Tibial artery (tissue), 4 donors: ENCODE measurements at regions not wholly inside any gene's neighbourhood (a gene's known extent, or its start where the extent isn't known, plus 50 kb on each side); places are given as distances from the start of the nearest gene placed in this dataset.

Experiments
- DNase-seq, 2 donors: peaks; one replicate each; pipeline ENCODE4 v3.0.0-alpha.2; 2019
- H3K27ac ChIP-seq, 2 donors: fragments of 200-600 bp; sonication (generic) in 1 of 2; 1 replicate in 1 of 2; 2 replicates in 1 of 2; pipeline ENCODE4 v1.5.1; 2018 to 2019; ENCODE audit warnings: mild to moderate bottlenecking in 1 of 2
- H3K27me3 ChIP-seq, 2 donors: fragments of 200-600 bp; sonication (generic) in 1 of 2; one replicate each; pipeline versions ENCODE4 v1.5.1 to v1.6.0; 2016 to 2019
- H3K36me3 ChIP-seq, 3 donors: fragments of 200-600 bp; sonication (generic) in 2 of 3; one replicate each; pipeline ENCODE4 v1.5.1; 2016 to 2019; ENCODE audit warnings: mild to moderate bottlenecking in 2 of 3
- H3K4me1 ChIP-seq, 4 donors: fragments of 200-600 bp; sonication (generic) in 2 of 4; 1 replicate in 3 of 4; 2 replicates in 1 of 4; pipeline ENCODE4 v1.5.1; 2016 to 2019
- H3K4me3 ChIP-seq, 2 donors: fragments of 200-600 bp; sonication (generic) in 1 of 2; 1 replicate in 1 of 2; 2 replicates in 1 of 2; pipeline ENCODE4 v1.5.1; 2018 to 2019; ENCODE audit warnings: mild to moderate bottlenecking in 2 of 2
- H3K9me3 ChIP-seq, 3 donors: fragments of 200-600 bp; sonication (generic) in 1 of 3; one replicate each; pipeline ENCODE4 v1.5.1; 2016 to 2019
- intact Hi-C: fragments of 100-400 bp; cut with DNase I; formaldehyde crosslinking; loops from one replicate; pipeline ENCODE4 v1.15.0; 2023; ENCODE audit warnings: low total_unique reads
- TF ChIP-seq, protein P1 (sequence below), 2 experiments: fragments of 200-600 bp in 1 of 2; fragments of 450-650 bp in 1 of 2; IDR thresholded peaks; one replicate each; pipeline ENCODE4 v1.5.1; 2017 to 2019; ENCODE audit warnings: antibody characterized with exemption in 2 of 2, mild to moderate bottlenecking in 1 of 2, moderate library complexity in 1 of 2

- Histone ChIP-seq H3K9me3 (no peaks in the 10 kb centered on the region), H3K4me3 (no peak overlapping the region), H3K27me3 (no peaks in the 10 kb centered on the region), H3K36me3 (no peaks in the 10 kb centered on the region), H3K27ac (no peak overlapping the region), H3K4me1 (no peaks in the 10 kb centered on the region)
- intact Hi-C loops = no loop called here
- DNase-seq = no peak
- TF ChIP-seq, protein P1, sequence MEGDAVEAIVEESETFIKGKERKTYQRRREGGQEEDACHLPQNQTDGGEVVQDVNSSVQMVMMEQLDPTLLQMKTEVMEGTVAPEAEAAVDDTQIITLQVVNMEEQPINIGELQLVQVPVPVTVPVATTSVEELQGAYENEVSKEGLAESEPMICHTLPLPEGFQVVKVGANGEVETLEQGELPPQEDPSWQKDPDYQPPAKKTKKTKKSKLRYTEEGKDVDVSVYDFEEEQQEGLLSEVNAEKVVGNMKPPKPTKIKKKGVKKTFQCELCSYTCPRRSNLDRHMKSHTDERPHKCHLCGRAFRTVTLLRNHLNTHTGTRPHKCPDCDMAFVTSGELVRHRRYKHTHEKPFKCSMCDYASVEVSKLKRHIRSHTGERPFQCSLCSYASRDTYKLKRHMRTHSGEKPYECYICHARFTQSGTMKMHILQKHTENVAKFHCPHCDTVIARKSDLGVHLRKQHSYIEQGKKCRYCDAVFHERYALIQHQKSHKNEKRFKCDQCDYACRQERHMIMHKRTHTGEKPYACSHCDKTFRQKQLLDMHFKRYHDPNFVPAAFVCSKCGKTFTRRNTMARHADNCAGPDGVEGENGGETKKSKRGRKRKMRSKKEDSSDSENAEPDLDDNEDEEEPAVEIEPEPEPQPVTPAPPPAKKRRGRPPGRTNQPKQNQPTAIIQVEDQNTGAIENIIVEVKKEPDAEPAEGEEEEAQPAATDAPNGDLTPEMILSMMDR (IDR thresholded peaks at IDR 0.05) = no peak
These were observed 88.4 kb upstream of the AFF2 start for GRCh38 chrX:148412006-148412405.

- TF ChIP-seq, protein P1 (IDR thresholded peaks at IDR 0.05) = no peak
- Histone ChIP-seq H3K27me3 (no peaks in the 10 kb centered on the region), H3K4me3 (no peak overlapping the region), H3K27ac (no peak overlapping the region), H3K36me3 (no peaks in the 10 kb centered on the region), H3K4me1 (no peaks in the 10 kb centered on the region), H3K9me3 (no peaks in the 10 kb centered on the region)
- DNase-seq = no peak
- intact Hi-C loops = no loop called here
These were observed 84.3 kb upstream of the AFF2 start for GRCh38 chrX:148416142-148416541.

GRCh38 chrX:148416931-148417330, 83.5 kb upstream of the AFF2 start:
- H3K36me3 ChIP-seq = no peaks in the 10 kb centered on the region
- DNase-seq = no peak
- H3K27me3 ChIP-seq = no peaks in the 10 kb centered on the region
- intact Hi-C loops = no loop called here
- H3K9me3 ChIP-seq = no peaks in the 10 kb centered on the region
- no peaks in the 10 kb centered on the region for H3K4me1 ChIP-seq
- no peak overlapping the region for H3K27ac ChIP-seq
- TF ChIP-seq, protein P1 (IDR thresholded peaks at IDR 0.05) = no peak
- H3K4me3 ChIP-seq = no peak overlapping the region

GRCh38 chrX:148417934-148418333, 82.5 kb upstream of the AFF2 start:
- no peaks in the 10 kb centered on the region for H3K36me3 ChIP-seq
- TF ChIP-seq, protein P1 (IDR thresholded peaks at IDR 0.05) = no peak

DNA sequence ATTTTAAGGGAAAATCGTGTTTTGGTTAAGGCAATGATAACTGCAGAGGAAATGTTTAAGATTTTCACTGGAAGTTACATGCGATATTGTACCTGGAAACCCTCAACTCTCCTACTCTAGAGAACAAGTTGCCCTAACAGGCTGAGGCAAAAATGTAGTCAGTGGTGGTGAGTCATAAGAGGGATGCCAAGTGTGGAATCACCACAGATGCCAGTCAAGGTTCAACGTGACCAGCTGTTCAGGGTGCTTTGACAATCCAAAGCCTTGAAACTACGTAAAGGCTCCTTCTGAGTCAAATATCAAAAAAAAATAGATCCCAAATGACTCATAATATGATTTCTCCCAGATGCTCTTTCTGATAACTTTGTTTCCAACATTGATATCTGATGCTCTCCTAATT, 77.9 kb upstream of the AFF2 start:
- no peak for DNase-seq
- no peaks in the 10 kb centered on the region for H3K27me3 ChIP-seq
- TF ChIP-seq, protein P1 (IDR thresholded peaks at IDR 0.05) = no peak
- intact Hi-C loops = no loop called here
- no peaks in the 10 kb centered on the region for H3K9me3 ChIP-seq
- H3K4me3 ChIP-seq = no peak overlapping the region
- no peaks in the 10 kb centered on the region for H3K4me1 ChIP-seq
- H3K27ac ChIP-seq = no peak overlapping the region
- no peaks in the 10 kb centered on the region for H3K36me3 ChIP-seq

More at GRCh38 chrX:148417934-148418333, 82.5 kb upstream of the AFF2 start:
- Histone ChIP-seq H3K9me3 (no peaks in the 10 kb centered on the region), H3K4me1 (no peaks in the 10 kb centered on the region), H3K27me3 (no peaks in the 10 kb centered on the region), H3K27ac (no peak overlapping the region), H3K4me3 (no peak overlapping the region)
- intact Hi-C loops = no loop called here
- no peak for DNase-seq

- H3K4me3 ChIP-seq = no peak overlapping the region
- intact Hi-C loops = no loop called here
- DNase-seq = no peak
These were observed 75.8 kb upstream of the AFF2 start for GRCh38 chrX:148424570-148424969.

More at GRCh38 chrX:148424570-148424969, 75.8 kb upstream of the AFF2 start:
- Histone ChIP-seq H3K9me3 (no peaks in the 10 kb centered on the region), H3K27ac (no peak overlapping the region), H3K36me3 (no peaks in the 10 kb centered on the region), H3K27me3 (no peaks in the 10 kb centered on the region), H3K4me1 (no peaks in the 10 kb centered on the region)
- TF ChIP-seq, protein P1 (IDR thresholded peaks at IDR 0.05) = no peak
